ENCODE measurements at regions not wholly inside any gene's neighbourhood (a gene's known extent, or its start where the extent isn't known, plus 50 kb on each side); places are given as distances from the start of the nearest gene placed in this dataset.

DNA sequence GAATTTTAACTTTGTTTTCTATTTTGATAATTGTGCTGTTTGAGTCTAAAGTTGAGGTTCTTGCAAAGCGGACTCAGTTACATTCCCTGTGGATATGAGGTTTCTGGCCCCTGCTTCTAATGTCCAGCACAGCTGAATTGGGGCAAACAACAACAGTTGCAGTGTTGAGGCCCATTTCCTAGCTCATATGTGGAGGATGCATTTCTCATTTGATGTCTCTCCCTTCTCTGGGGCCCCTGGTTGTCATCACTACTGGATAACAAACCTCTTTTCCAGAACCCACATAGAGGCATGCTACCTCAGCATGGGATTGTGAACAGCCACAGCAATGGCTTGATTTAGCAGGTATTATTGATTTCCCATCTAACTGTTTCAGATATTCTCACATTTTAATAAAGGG, 208.2 kb upstream of the VSTM2A start:
- DNase-seq (ENCODE audit: low read depth in 1 of 2, low spot score in 1 of 2): no peak
- WGBS (ENCODE audit: missing lambda C conversion rate): 7% methylated on average over 1 of the region's 1 CpG
- no peaks in the 10 kb centered on the region for H3K4me1 ChIP-seq
- H3K4me2 ChIP-seq: no peak overlapping the region
- ATAC-seq: no peak
- ChIA-PET POLR2A (no interaction called here), CTCF (no interaction called here)
- H3K27ac ChIP-seq: no peak overlapping the region
- no peaks in the 10 kb centered on the region for H3K9me3 ChIP-seq
- FAIRE-seq: no peak
- no peak for TF ChIP-seq RNF2 (IDR thresholded peaks at IDR 0.05; ENCODE audit: borderline replicate concordance, low read depth)
- TF ChIP-seq FOSL2 (IDR thresholded peaks at IDR 0.05): no peak
- TF ChIP-seq FOSL2 (CRISPR knock-in tag; IDR thresholded peaks at IDR 0.05): no peak
- H3K4me3 ChIP-seq: no peak overlapping the region

DNA sequence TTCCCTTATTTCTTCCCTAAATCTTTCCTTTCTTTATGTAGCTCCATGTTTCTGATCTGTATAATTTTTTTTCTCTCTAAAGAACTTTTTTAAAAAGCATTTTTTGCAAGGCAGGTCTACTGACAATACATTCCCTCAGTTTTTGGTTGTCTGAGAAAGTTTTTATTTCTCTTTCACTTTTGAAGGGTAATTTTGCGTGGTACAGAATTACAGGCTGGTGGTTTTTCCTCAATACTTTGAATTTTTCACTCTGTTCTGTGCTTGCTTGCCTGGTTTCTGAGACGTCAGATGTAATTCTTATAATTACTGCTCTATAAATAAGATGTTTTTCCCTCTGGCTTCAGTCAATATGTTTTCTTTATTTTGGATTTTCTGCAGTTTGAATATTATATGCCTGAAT, 205.4 kb upstream of the VSTM2A start:
- CTCF ChIA-PET: no interaction called here
- FAIRE-seq: no peak

GRCh38 chr7:54337466-54337865, 204.7 kb upstream of the VSTM2A start:
- no peaks in the 10 kb centered on the region for H3K4me1 ChIP-seq
- no peak for TF ChIP-seq JUNB (IDR thresholded peaks at IDR 0.05)
- ATAC-seq (no peak), FAIRE-seq (no peak), DNase-seq (ENCODE audit: low read depth in 1 of 2, low spot score in 1 of 2) (no peak)
- H3K27ac ChIP-seq: no peak overlapping the region
- CTCF ChIA-PET: no interaction called here
- no peak overlapping the region for H3K4me2 ChIP-seq
- WGBS (ENCODE audit: missing lambda C conversion rate): 4% methylated on average over 2 of the region's 2 CpGs
- no peak overlapping the region for H3K4me3 ChIP-seq
- POLR2A ChIA-PET: no interaction called here
- no peaks in the 10 kb centered on the region for H3K9me3 ChIP-seq

More for the DNA sequence above, 205.4 kb upstream of the VSTM2A start:
- Histone ChIP-seq H3K9me3 (no peaks in the 10 kb centered on the region), H3K4me2 (no peak overlapping the region), H3K4me1 (no peaks in the 10 kb centered on the region), H3K4me3 (no peak overlapping the region), H3K27ac (no peak overlapping the region)
- TF ChIP-seq RCOR1 (IDR thresholded peaks at IDR 0.05; ENCODE audit: low read depth, low read length): no peak
- TF ChIP-seq, protein P1, sequence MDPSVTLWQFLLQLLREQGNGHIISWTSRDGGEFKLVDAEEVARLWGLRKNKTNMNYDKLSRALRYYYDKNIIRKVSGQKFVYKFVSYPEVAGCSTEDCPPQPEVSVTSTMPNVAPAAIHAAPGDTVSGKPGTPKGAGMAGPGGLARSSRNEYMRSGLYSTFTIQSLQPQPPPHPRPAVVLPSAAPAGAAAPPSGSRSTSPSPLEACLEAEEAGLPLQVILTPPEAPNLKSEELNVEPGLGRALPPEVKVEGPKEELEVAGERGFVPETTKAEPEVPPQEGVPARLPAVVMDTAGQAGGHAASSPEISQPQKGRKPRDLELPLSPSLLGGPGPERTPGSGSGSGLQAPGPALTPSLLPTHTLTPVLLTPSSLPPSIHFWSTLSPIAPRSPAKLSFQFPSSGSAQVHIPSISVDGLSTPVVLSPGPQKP (IDR thresholded peaks at IDR 0.05; ENCODE audit: low read depth, low read length): no peak
- TF ChIP-seq ATOH8 (CRISPR knock-in tag; IDR thresholded peaks at IDR 0.05; ENCODE audit: low read depth): no peak
- no peak for TF ChIP-seq BHLHE40 (IDR thresholded peaks at IDR 0.05; ENCODE audit: low read depth, low read length)
- TF ChIP-seq FOSL2 (IDR thresholded peaks at IDR 0.05): no peak
- TF ChIP-seq FOSL2 (CRISPR knock-in tag; IDR thresholded peaks at IDR 0.05): no peak
- no peak for TF ChIP-seq SMC3 (IDR thresholded peaks at IDR 0.05)
- TF ChIP-seq NR3C1 (IDR thresholded peaks at IDR 0.05): no peak
- no peak for TF ChIP-seq POLR2A (IDR thresholded peaks at IDR 0.05; ENCODE audit: low read length)
- TF ChIP-seq HEYL (CRISPR knock-in tag; IDR thresholded peaks at IDR 0.05): no peak
- POLR2A ChIA-PET: no interaction called here
- DNase-seq (ENCODE audit: low read depth in 1 of 2, low spot score in 1 of 2): no peak
- ATAC-seq: no peak
- 3% methylated on average over 2 of the region's 2 CpGs for WGBS (ENCODE audit: missing lambda C conversion rate)

GRCh38 chr7:54338319-54338718, 203.9 kb upstream of the VSTM2A start:
- H3K4me2 ChIP-seq: no peak overlapping the region
- POLR2A ChIA-PET: no interaction called here
- H3K27ac ChIP-seq: no peak overlapping the region
- ATAC-seq (no peak), FAIRE-seq (no peak), DNase-seq (ENCODE audit: low read depth in 1 of 2, low spot score in 1 of 2) (no peak)
- CTCF ChIA-PET: no interaction called here
- no peak for TF ChIP-seq MAX (IDR thresholded peaks at IDR 0.05)
- no peak for TF ChIP-seq FOXS1 (CRISPR knock-in tag; IDR thresholded peaks at IDR 0.05)
- TF ChIP-seq, protein P2, sequence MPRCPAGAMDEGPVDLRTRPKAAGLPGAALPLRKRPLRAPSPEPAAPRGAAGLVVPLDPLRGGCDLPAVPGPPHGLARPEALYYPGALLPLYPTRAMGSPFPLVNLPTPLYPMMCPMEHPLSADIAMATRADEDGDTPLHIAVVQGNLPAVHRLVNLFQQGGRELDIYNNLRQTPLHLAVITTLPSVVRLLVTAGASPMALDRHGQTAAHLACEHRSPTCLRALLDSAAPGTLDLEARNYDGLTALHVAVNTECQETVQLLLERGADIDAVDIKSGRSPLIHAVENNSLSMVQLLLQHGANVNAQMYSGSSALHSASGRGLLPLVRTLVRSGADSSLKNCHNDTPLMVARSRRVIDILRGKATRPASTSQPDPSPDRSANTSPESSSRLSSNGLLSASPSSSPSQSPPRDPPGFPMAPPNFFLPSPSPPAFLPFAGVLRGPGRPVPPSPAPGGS (IDR thresholded peaks at IDR 0.05): no peak
- TF ChIP-seq CHD4 (IDR thresholded peaks at IDR 0.05; ENCODE audit: borderline replicate concordance): no peak
- TF ChIP-seq RARB (CRISPR knock-in tag; IDR thresholded peaks at IDR 0.05): no peak
- TF ChIP-seq NFE2L2 (conservative IDR thresholded peaks at IDR 0.05; ENCODE audit: low read length): no peak
- TF ChIP-seq CBX8 (IDR thresholded peaks at IDR 0.05): no peak
- no peak for TF ChIP-seq CEBPB (IDR thresholded peaks at IDR 0.05)
- TF ChIP-seq, protein P3, sequence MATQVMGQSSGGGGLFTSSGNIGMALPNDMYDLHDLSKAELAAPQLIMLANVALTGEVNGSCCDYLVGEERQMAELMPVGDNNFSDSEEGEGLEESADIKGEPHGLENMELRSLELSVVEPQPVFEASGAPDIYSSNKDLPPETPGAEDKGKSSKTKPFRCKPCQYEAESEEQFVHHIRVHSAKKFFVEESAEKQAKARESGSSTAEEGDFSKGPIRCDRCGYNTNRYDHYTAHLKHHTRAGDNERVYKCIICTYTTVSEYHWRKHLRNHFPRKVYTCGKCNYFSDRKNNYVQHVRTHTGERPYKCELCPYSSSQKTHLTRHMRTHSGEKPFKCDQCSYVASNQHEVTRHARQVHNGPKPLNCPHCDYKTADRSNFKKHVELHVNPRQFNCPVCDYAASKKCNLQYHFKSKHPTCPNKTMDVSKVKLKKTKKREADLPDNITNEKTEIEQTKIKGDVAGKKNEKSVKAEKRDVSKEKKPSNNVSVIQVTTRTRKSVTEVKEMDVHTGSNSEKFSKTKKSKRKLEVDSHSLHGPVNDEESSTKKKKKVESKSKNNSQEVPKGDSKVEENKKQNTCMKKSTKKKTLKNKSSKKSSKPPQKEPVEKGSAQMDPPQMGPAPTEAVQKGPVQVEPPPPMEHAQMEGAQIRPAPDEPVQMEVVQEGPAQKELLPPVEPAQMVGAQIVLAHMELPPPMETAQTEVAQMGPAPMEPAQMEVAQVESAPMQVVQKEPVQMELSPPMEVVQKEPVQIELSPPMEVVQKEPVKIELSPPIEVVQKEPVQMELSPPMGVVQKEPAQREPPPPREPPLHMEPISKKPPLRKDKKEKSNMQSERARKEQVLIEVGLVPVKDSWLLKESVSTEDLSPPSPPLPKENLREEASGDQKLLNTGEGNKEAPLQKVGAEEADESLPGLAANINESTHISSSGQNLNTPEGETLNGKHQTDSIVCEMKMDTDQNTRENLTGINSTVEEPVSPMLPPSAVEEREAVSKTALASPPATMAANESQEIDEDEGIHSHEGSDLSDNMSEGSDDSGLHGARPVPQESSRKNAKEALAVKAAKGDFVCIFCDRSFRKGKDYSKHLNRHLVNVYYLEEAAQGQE (IDR thresholded peaks at IDR 0.05): no peak
- no peak for TF ChIP-seq EP300 (IDR thresholded peaks at IDR 0.05)
- TF ChIP-seq, protein P4, sequence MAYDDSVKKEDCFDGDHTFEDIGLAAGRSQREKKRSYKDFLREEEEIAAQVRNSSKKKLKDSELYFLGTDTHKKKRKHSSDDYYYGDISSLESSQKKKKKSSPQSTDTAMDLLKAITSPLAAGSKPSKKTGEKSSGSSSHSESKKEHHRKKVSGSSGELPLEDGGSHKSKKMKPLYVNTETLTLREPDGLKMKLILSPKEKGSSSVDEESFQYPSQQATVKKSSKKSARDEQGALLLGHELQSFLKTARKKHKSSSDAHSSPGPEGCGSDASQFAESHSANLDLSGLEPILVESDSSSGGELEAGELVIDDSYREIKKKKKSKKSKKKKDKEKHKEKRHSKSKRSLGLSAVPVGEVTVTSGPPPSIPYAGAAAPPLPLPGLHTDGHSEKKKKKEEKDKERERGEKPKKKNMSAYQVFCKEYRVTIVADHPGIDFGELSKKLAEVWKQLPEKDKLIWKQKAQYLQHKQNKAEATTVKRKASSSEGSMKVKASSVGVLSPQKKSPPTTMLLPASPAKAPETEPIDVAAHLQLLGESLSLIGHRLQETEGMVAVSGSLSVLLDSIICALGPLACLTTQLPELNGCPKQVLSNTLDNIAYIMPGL (CRISPR knock-in tag; IDR thresholded peaks at IDR 0.05; ENCODE audit: borderline replicate concordance): no peak
- TF ChIP-seq HOXA7 (CRISPR knock-in tag; IDR thresholded peaks at IDR 0.05): no peak
- no peak for TF ChIP-seq NPAS2 (CRISPR knock-in tag; IDR thresholded peaks at IDR 0.05; ENCODE audit: borderline replicate concordance)
- TF ChIP-seq ZNF302 (CRISPR knock-in tag; IDR thresholded peaks at IDR 0.05): no peak
- no peak overlapping the region for H3K4me3 ChIP-seq
- no peaks in the 10 kb centered on the region for H3K9me3 ChIP-seq
- no peaks in the 10 kb centered on the region for H3K4me1 ChIP-seq
- WGBS (ENCODE audit: missing lambda C conversion rate): 31% methylated on average over 3 of the region's 3 CpGs
